ENCODE measurements at regions not wholly inside any gene's neighbourhood (a gene's known extent, or its start where the extent isn't known, plus 50 kb on each side); places are given as distances from the start of the nearest gene placed in this dataset.
A peak's percentile ranks its signal among the peaks of the same experiment; 100 is the strongest.

GRCh38 chr3:87350367-87351199, 74.2 kb upstream of the POU1F1 start:
- no peak overlapping the region for H3K4me3 ChIP-seq (ENCODE audit: low read depth, low read length)

DNA sequence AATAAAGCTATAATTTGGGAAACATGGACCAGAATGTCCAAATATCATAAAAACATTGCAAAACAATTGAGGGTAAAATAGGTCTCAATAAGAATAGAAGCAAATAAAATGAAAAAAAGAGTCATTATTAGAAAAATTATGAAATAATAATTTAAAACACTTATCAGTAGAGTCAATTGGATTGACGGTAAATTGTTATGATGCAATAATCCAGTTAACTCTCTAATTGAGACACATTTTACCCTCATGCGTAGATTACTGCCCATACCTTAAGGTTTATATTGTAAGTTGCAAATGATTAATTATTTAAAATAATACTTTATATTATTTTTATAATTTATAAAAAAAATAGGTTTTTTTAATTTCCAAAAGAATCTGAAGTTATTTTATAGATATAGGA, 73.4 kb upstream of the POU1F1 start:
- H3K4me3 ChIP-seq (ENCODE audit: low read depth, low read length) = no peak overlapping the region
- TF ChIP-seq CTCF (IDR thresholded peaks at IDR 0.05; ENCODE audit: borderline replicate concordance, insufficient read depth, low read depth, low read length) = no peak

More at GRCh38 chr3:87350367-87351199, 74.2 kb upstream of the POU1F1 start:
- TF ChIP-seq CTCF (IDR thresholded peaks at IDR 0.05; ENCODE audit: borderline replicate concordance, insufficient read depth, low read depth, low read length) = peak; percentile 65

GRCh38 chr3:87336761-87337160, 60.4 kb upstream of the POU1F1 start:
- no peak for TF ChIP-seq CTCF (IDR thresholded peaks at IDR 0.05; ENCODE audit: borderline replicate concordance, insufficient read depth, low read depth, low read length)
- no peak overlapping the region for H3K4me3 ChIP-seq (ENCODE audit: low read depth, low read length)

DNA sequence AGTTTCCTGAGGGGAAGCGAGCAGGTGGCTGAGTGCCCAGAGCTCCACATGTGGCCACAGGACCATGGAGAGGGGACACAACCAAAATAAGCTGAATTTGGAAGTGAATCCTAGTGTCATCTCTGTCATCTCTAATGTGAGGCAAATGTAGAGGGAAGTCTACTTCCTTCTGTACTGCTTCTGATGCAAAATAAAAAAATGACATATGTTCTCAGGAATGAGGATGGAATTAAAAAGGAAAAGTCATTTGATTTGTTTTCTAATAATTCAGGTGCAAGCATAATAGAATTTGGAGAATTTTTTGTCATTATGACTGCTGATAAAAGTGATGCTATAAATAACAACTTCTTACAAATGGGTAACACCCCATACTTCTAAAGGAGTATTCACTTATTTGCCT, 59.5 kb upstream of the POU1F1 start:
- no peak overlapping the region for H3K4me3 ChIP-seq (ENCODE audit: low read depth, low read length)
- no peak for TF ChIP-seq CTCF (IDR thresholded peaks at IDR 0.05; ENCODE audit: borderline replicate concordance, insufficient read depth, low read depth, low read length)

DNA sequence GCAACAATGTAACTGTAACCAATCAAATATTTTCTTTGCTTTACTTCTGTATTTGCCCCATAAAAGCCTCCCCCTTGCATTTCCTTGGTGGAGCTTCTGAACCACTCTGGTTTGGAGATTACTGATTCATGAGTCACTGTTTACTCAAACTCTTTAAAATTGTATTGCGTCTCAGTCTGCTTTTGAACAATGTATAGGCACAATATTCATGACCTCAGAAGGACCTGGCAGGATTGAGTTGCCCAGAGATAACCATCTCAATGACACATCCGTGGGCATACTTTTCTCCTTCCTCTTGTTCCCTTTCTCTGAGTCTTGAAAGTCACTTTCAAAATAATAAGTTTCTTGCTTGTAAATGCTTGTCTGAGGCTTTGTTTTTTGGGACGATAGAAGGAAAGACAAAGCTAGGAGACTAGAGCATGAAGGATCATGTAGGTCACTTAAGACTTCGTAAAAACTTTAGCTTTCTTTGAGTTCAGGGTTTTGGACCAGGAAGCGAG, 57.1 kb upstream of the POU1F1 start:
- H3K4me3 ChIP-seq (ENCODE audit: low read depth, low read length) = no peak overlapping the region
- no peak for TF ChIP-seq CTCF (IDR thresholded peaks at IDR 0.05; ENCODE audit: borderline replicate concordance, insufficient read depth, low read depth, low read length)

- no peak overlapping the region for H3K4me3 ChIP-seq (ENCODE audit: low read depth, low read length)
- TF ChIP-seq CTCF (IDR thresholded peaks at IDR 0.05; ENCODE audit: borderline replicate concordance, insufficient read depth, low read depth, low read length) = no peak
Observed at GRCh38 chr3:87332789-87333188, 56.4 kb upstream of the POU1F1 start.

GRCh38 chr3:87329065-87329464, 52.7 kb upstream of the POU1F1 start:
- no peak overlapping the region for H3K4me3 ChIP-seq (ENCODE audit: low read depth, low read length)
- no peak for TF ChIP-seq CTCF (IDR thresholded peaks at IDR 0.05; ENCODE audit: borderline replicate concordance, insufficient read depth, low read depth, low read length)

Data from GM12875 (cell line).